ENCODE measurements at regions not wholly inside any gene's neighbourhood (a gene's known extent, or its start where the extent isn't known, plus 50 kb on each side); places are given as distances from the start of the nearest gene placed in this dataset.

- no peak for DNase-seq (ENCODE audit: low spot score)
Observed at GRCh38 chr16:55265926-55266325, 58.1 kb upstream of the IRX6 start.

- DNase-seq (ENCODE audit: low spot score), result no peak
Observed at GRCh38 chr16:55271945-55272513, 52.0 kb upstream of the IRX6 start.

GRCh38 chr16:55272744-55273143 is 51.3 kb upstream of the IRX6 start:
- no peak for DNase-seq (ENCODE audit: low spot score)

- DNase-seq (ENCODE audit: low spot score), result no peak
Observed at GRCh38 chr16:55273356-55273755, 50.6 kb upstream of the IRX6 start.

GRCh38 chr16:55273959-55274358 is 50.0 kb upstream of the IRX6 start:
- no peak for DNase-seq (ENCODE audit: low spot score)

Measured in AG08396 (cell line).